ENCODE measurements at regions not wholly inside any gene's neighbourhood (a gene's known extent, or its start where the extent isn't known, plus 50 kb on each side); places are given as distances from the start of the nearest gene placed in this dataset.

DNA sequence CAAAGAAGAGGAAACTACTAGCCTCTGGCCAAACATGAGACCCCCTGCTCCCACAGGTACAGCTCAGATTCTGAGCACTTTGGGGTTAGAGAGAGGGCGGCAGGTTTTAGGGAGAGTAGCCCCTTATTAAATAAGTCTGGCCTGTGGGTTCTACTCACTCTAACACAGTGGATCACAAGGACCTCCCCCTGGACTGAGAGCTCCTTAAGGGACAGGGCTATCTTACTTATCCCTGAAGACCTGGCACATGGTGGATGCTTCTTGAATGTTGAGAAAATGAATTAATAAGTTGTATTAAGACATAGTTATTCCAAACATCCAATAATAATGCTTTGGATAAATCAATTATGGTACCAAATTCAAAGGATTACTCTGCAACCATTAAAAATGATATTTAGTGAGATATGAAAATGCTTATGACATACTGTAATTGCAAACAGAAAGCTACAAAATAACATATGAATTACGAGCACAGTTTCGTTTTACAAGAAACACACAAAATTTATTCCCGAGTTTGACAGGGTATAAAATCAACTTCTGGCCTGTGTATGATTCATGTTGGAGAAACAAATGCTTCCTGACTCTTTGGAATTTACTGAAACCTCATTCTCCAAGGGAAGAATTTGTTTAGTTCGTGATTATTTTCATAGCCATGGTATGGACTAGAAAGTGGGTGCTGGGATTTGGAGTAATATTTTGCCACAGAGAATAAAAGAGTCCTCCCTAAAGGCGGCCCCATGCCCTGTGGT lies 59.3 kb upstream of the BDKRB2 start:
- TF ChIP-seq RFX5 (IDR thresholded peaks at IDR 0.05; ENCODE audit: low read depth, low read length) (no peak), POLR2AphosphoS5 (IDR thresholded peaks at IDR 0.05; ENCODE audit: low read length) (no peak), FOXM1 (IDR thresholded peaks at IDR 0.05; ENCODE audit: low read depth, low read length) (no peak)
